ENCODE measurements at regions not wholly inside any gene's neighbourhood (a gene's known extent, or its start where the extent isn't known, plus 50 kb on each side); places are given as distances from the start of the nearest gene placed in this dataset.

- no peak overlapping the region for H2AFZ ChIP-seq (ENCODE audit: low read depth, low read length, poor library complexity, severe bottlenecking)
- no peak overlapping the region for H3K4me3 ChIP-seq (replicated peaks in 1 of 2; ENCODE audit: low read depth in 1 of 2, low read length in 2 of 2)
- H3K9ac ChIP-seq (ENCODE audit: low read length) = no peak overlapping the region
- H3K79me2 ChIP-seq (ENCODE audit: insufficient read depth, low read length) = no peaks in the 10 kb centered on the region
- H4K20me1 ChIP-seq (ENCODE audit: insufficient read depth) = no peaks in the 10 kb centered on the region
- H3K4me1 ChIP-seq (ENCODE audit: control insufficient read depth in 1 of 2, insufficient read depth in 2 of 2, low read length in 2 of 2) = no peaks in the 10 kb centered on the region
- ATAC-seq (no peak), DNase-seq (ENCODE audit: low read depth, low spot score) (no peak)
- no peak overlapping the region for H3K4me2 ChIP-seq (ENCODE audit: low read length)
- CTCF ChIA-PET = interaction anchor here (1.1 to 1.5 kb wide), 2 partner anchors 28 to 174 kb away, joined by 3 to 4 read pairs; no protein-coding TSS in a partner anchor
- no peaks in the 10 kb centered on the region for H3K9me3 ChIP-seq (ENCODE audit: control insufficient read depth in 1 of 2, insufficient read depth in 1 of 2, low read depth in 1 of 2, low read length in 2 of 2)
- H3K27ac ChIP-seq (ENCODE audit: low read depth, low read length) = no peak overlapping the region
- POLR2A ChIA-PET = no interaction called here
- no peaks in the 10 kb centered on the region for H3K36me3 ChIP-seq (ENCODE audit: control insufficient read depth in 1 of 2, insufficient read depth in 2 of 2, low read length in 2 of 2)
- no TSS peak for BruUV-seq (replicated peaks)
- intact Hi-C loops (cut with micrococcal nuclease) = no loop called here
- RAD21 ChIA-PET (ENCODE audit: low non-redundant PET in 1 of 2, low total read pairs in 2 of 2, uncharacterized antibody in 2 of 2, unreplicated experiment in 2 of 2) = no interaction called here
- TF ChIP-seq EZH2 (IDR thresholded peaks at IDR 0.05) (no peak), CEBPB (IDR thresholded peaks at IDR 0.05; ENCODE audit: low read depth) (no peak), POLR2AphosphoS5 (IDR thresholded peaks at IDR 0.05; ENCODE audit: low read depth, low read length) (no peak), TCF7L2 (IDR thresholded peaks at IDR 0.05; ENCODE audit: borderline replicate concordance, extremely low read depth, insufficient read depth, insufficient read length) (no peak), ZNF274 (IDR thresholded peaks at IDR 0.05; ENCODE audit: low read depth, low read length) (no peak)
- H3K27me3 ChIP-seq (ENCODE audit: insufficient read depth, low read length) = no peaks in the 10 kb centered on the region
- H3K9me2 ChIP-seq (ENCODE audit: insufficient read depth) = no peaks in the 10 kb centered on the region
These were observed 49.7 kb upstream of the TOP3B start for GRCh38 chr22:22032099-22032905.
